ENCODE measurements at regions not wholly inside any gene's neighbourhood (a gene's known extent, or its start where the extent isn't known, plus 50 kb on each side); places are given as distances from the start of the nearest gene placed in this dataset.
"Not testable (repeated sequence)": the region's sequence is repeated elsewhere in the genome, so short reads cannot be mapped to it uniquely, and the experiment has no call there.

GRCh38 chr1:119209596-119210295 is 69.3 kb upstream of the WARS2 start:
- no peak for DNase-seq (ENCODE audit: low spot score)
- no peak for TF ChIP-seq REST (IDR thresholded peaks at IDR 0.05)
- TF ChIP-seq TAF1 (conservative IDR thresholded peaks at IDR 0.05) = no peak
- Histone ChIP-seq H3K9ac (ENCODE audit: low read depth in 1 of 2, low read length in 2 of 2) (no peak overlapping the region), H3K4me3 (ENCODE audit: low read depth in 1 of 3, low read length in 3 of 3) (no peak overlapping the region), H3K36me3 (ENCODE audit: control insufficient read depth in 4 of 4, insufficient read depth in 3 of 4, low read depth in 1 of 4, low read length in 3 of 4) (no peaks in the 10 kb centered on the region), H3K4me1 (ENCODE audit: control insufficient read depth in 4 of 4, insufficient read depth in 4 of 4, low read length in 3 of 4) (no peaks in the 10 kb centered on the region), H3K27me3 (ENCODE audit: control insufficient read depth in 4 of 4, insufficient read depth in 4 of 4, low read length in 3 of 4) (no peaks in the 10 kb centered on the region), H3K9me3 (ENCODE audit: control insufficient read depth in 4 of 4, low read length in 3 of 4) (no peaks in the 10 kb centered on the region), H3K27ac (ENCODE audit: low read depth in 1 of 2, low read length in 2 of 2) (no peak overlapping the region)
- WGBS = 96% methylated on average over 1 of the region's 1 CpG

- DNase-seq (ENCODE audit: low spot score) = no peak
- TF ChIP-seq HNF4G (IDR thresholded peaks at IDR 0.05) (no peak), ATF3 (IDR thresholded peaks at IDR 0.05) (no peak), FOXA1 (IDR thresholded peaks at IDR 0.05) (no peak), GABPA (IDR thresholded peaks at IDR 0.05 in 1 of 2, conservative IDR thresholded peaks at IDR 0.05 in 1 of 2) (no peak), YY1 (IDR thresholded peaks at IDR 0.05) (no peak), CTCF (IDR thresholded peaks at IDR 0.05; ENCODE audit: low read depth, low read length, missing input control) (no peak), NR2F2 (IDR thresholded peaks at IDR 0.05) (no peak), MAX (IDR thresholded peaks at IDR 0.05) (no peak), ZBTB33 (IDR thresholded peaks at IDR 0.05) (no peak), TAF1 (conservative IDR thresholded peaks at IDR 0.05) (no peak), RXRA (IDR thresholded peaks at IDR 0.05) (no peak), HNF4A (conservative IDR thresholded peaks at IDR 0.05) (no peak), JUND (IDR thresholded peaks at IDR 0.05) (no peak), SP1 (IDR thresholded peaks at IDR 0.05) (no peak), RAD21 (IDR thresholded peaks at IDR 0.05) (no peak), FOXA2 (IDR thresholded peaks at IDR 0.05) (no peak), EGR1 (IDR thresholded peaks at IDR 0.05; ENCODE audit: low read depth in 2 of 2) (no peak), REST (IDR thresholded peaks at IDR 0.05) (no peak)
- Histone ChIP-seq H3K27me3 (ENCODE audit: control insufficient read depth in 4 of 4, insufficient read depth in 4 of 4, low read length in 3 of 4) (no peaks in the 10 kb centered on the region), H3K9me3 (ENCODE audit: control insufficient read depth in 4 of 4, low read length in 3 of 4) (no peaks in the 10 kb centered on the region), H3K4me1 (ENCODE audit: control insufficient read depth in 4 of 4, insufficient read depth in 4 of 4, low read length in 3 of 4) (no peaks in the 10 kb centered on the region), H3K9ac (ENCODE audit: low read depth in 1 of 2, low read length in 2 of 2) (no peak overlapping the region), H3K36me3 (ENCODE audit: control insufficient read depth in 4 of 4, insufficient read depth in 3 of 4, low read depth in 1 of 4, low read length in 3 of 4) (no peaks in the 10 kb centered on the region), H3K27ac (ENCODE audit: low read depth in 1 of 2, low read length in 2 of 2) (no peak overlapping the region), H3K4me3 (ENCODE audit: low read depth in 1 of 3, low read length in 3 of 3) (no peak overlapping the region)
- 100% methylated on average over 1 of the region's 1 CpG for WGBS
These were observed 69.8 kb upstream of the WARS2 start for GRCh38 chr1:119210296-119210649.

GRCh38 chr1:119213213-119213612 is 72.8 kb upstream of the WARS2 start:
- 54% methylated on average over 1 of the region's 1 CpG for WGBS
- not testable (repeated sequence) for H3K27ac ChIP-seq (ENCODE audit: low read depth in 1 of 2, low read length in 2 of 2); H3K27me3 ChIP-seq (ENCODE audit: control insufficient read depth in 4 of 4, insufficient read depth in 4 of 4, low read length in 3 of 4); H3K4me3 ChIP-seq (ENCODE audit: low read depth in 1 of 3, low read length in 3 of 3); DNase-seq (ENCODE audit: low spot score); H3K9ac ChIP-seq (ENCODE audit: low read depth in 1 of 2, low read length in 2 of 2); H3K9me3 ChIP-seq (ENCODE audit: control insufficient read depth in 4 of 4, low read length in 3 of 4); H3K4me1 ChIP-seq (ENCODE audit: control insufficient read depth in 4 of 4, insufficient read depth in 4 of 4, low read length in 3 of 4); H3K36me3 ChIP-seq (ENCODE audit: control insufficient read depth in 4 of 4, insufficient read depth in 3 of 4, low read depth in 1 of 4, low read length in 3 of 4)

All from liver (tissue), 8 donors.